Activated T-cell treated with anti-CD3 and anti-CD28 coated beads for 24 hours (primary cell): ENCODE measurements at regions not wholly inside any gene's neighbourhood (a gene's known extent, or its start where the extent isn't known, plus 50 kb on each side); places are given as distances from the start of the nearest gene placed in this dataset.

Source experiments
- DNase-seq: peaks from one replicate; pipeline ENCODE4 v3.0.0-alpha.2; 2020; ENCODE audit warnings: low read depth

DNA sequence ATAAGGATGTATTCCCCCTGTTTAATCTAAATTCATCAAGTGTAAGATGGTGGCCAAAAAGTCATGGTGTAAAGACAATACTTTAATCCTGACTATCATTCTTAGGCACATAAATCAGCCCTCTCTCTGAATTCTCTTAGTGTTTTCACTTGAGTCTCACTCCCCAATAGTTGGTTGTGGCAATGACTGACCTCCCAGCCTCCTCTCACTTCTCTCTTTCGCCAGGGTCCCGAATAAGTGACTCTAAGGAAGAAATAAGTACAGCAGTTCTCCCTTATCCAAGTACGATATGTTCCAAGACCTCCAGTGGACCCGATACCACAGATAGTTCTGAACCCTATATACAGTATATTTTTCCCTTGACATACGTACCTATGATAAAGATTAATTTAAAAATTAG is 335.3 kb downstream of the MAF start:
- DNase-seq: no peak

DNA sequence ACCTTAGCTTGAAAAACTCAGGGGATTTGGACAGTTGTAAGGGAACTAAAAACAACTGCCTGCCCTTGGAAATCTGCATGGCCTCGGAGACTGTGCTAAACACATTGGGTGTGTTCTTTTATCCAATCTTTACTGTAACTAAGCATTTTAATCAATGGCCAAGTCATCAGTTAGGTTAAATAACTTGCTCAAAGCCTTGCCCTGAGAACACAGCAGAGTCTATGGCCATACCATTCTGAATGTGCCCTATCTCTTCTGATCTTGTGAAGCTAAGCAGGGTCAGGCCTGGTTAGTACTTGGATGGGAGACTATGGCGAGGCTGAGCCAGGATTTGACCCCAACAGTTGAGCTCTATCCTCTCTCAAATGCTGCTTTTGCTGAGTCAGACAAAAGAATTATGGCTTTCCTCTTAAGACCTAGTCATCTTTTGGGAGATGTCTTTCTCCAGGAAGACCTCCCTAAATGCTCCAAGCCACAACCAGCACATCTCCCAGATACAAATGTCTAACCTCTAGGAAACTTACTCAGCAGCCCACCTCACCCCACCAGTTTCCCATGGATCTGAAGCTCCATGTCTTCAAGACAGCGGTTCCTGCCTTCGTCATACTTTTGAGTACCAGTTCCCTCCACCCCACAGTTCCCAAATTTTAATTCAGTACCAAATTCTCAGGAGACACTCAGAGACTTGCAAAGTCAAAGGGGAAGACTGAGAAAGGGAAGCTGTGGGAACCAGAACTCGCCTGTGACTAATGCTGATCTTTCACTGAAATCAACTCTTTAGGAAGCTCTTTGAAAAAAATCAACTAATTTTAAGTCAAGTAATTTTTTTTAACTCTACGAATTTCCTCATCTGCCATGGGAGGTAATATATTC is 336.1 kb downstream of the MAF start:
- DNase-seq: no peak

DNA sequence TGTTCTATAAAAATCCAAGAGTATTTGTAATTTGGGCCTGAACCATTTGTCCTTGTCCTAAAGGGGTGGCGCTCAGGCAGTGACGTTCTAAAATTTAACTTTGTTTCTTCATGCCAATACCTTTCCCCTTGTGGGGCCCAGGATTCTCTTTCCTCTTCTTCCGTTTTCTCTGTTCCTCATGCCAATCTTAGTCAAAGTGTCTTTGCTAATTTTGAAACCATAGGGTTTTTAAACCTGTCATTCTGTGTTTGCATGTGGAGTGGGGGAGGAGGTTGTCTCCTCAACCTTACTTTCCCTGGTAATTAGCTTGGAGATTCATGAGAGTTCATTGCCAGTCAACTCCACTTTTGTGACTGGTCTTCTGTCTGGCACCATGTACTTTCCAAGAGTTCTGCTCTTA is 337.1 kb downstream of the MAF start:
- no peak for DNase-seq
